Gastroesophageal sphincter (tissue), 3 donors: ENCODE measurements at regions not wholly inside any gene's neighbourhood (a gene's known extent, or its start where the extent isn't known, plus 50 kb on each side); places are given as distances from the start of the nearest gene placed in this dataset.

Source experiments
- EP300 ChIP-seq: sonication (generic); formaldehyde crosslinking; IDR thresholded peaks from one replicate; pipeline ENCODE4 v1.6.1; 2017; ENCODE audit warnings: antibody characterized with exemption, mild to moderate bottlenecking
- POLR2A ChIP-seq, 2 donors: fragments of 450-650 bp; IDR thresholded peaks; one replicate each; pipeline ENCODE4 v1.6.1; 2017; ENCODE audit warnings: antibody characterized with exemption in 2 of 2, mild to moderate bottlenecking in 2 of 2, moderate library complexity in 1 of 2
- POLR2AphosphoS5 ChIP-seq: sonication (generic); formaldehyde crosslinking; IDR thresholded peaks from one replicate; pipeline ENCODE4 v1.6.1; 2017; ENCODE audit warnings: antibody characterized with exemption
- TF ChIP-seq, protein P1 (sequence below), 4 experiments: fragments of 200-600 bp in 2 of 4; fragments of 450-650 bp in 2 of 4; sonication (generic) in 1 of 4; IDR thresholded peaks; one replicate each; pipeline ENCODE4 v1.5.1; 2017 to 2019; ENCODE audit warnings: antibody characterized with exemption in 4 of 4, mild to moderate bottlenecking in 2 of 4, moderate library complexity in 2 of 4

DNA sequence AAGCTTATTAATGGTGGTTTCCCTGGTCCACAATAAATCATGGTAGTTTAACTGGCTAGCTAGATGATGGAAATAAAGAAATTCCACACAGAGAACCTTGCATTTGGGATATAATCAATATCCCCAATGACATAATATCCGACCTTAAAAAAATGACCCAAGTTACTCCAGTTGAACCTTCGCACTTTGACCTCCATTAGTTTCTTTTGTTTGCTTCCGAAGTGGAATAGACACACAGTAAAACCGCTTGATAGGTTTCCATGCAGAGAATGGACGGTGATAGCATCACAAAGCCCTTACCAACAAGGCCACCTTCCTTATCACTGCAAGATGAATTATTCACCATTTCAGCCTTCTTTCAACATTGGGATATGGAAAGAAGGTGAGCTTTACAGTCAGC, 1966.1 kb upstream of the CELF4 start:
- TF ChIP-seq POLR2AphosphoS5: no peak
- TF ChIP-seq, protein P1, sequence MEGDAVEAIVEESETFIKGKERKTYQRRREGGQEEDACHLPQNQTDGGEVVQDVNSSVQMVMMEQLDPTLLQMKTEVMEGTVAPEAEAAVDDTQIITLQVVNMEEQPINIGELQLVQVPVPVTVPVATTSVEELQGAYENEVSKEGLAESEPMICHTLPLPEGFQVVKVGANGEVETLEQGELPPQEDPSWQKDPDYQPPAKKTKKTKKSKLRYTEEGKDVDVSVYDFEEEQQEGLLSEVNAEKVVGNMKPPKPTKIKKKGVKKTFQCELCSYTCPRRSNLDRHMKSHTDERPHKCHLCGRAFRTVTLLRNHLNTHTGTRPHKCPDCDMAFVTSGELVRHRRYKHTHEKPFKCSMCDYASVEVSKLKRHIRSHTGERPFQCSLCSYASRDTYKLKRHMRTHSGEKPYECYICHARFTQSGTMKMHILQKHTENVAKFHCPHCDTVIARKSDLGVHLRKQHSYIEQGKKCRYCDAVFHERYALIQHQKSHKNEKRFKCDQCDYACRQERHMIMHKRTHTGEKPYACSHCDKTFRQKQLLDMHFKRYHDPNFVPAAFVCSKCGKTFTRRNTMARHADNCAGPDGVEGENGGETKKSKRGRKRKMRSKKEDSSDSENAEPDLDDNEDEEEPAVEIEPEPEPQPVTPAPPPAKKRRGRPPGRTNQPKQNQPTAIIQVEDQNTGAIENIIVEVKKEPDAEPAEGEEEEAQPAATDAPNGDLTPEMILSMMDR (IDR thresholded peaks at IDR 0.05): no peak
- no peak for TF ChIP-seq POLR2A (IDR thresholded peaks at IDR 0.05)
- TF ChIP-seq EP300: no peak
